Prostate gland (tissue), 2 donors: ENCODE measurements at regions not wholly inside any gene's neighbourhood (a gene's known extent, or its start where the extent isn't known, plus 50 kb on each side); places are given as distances from the start of the nearest gene placed in this dataset.

ENCODE experiments used
- DNase-seq: peaks from one replicate; pipeline ENCODE4 v3.0.0-alpha.2; 2019; ENCODE audit warnings: low spot score
- H3K27ac ChIP-seq, 2 donors: fragments of 200-600 bp; sonication (generic); 2 replicates each; pipeline ENCODE4 v1.5.1; 2017 to 2019
- H3K27me3 ChIP-seq: fragments of 200-600 bp; sonication (generic); replicated peaks from 2 replicates; pipeline ENCODE4 v1.5.1; 2019; ENCODE audit not compliant: insufficient read depth
- H3K36me3 ChIP-seq, 2 donors: fragments of 200-600 bp; sonication (generic); 1 replicate in 1 of 2; 2 replicates in 1 of 2; pipeline versions ENCODE4 v1.5.1 to v1.8.1; 2017 to 2019
- H3K4me1 ChIP-seq: fragments of 200-600 bp; sonication (generic); replicated peaks from 2 replicates; pipeline ENCODE4 v1.5.1; 2019
- H3K4me3 ChIP-seq, 2 donors: fragments of 200-600 bp; sonication (generic); 2 replicates each; pipeline ENCODE4 v1.5.1; 2017 to 2019
- H3K9me3 ChIP-seq: fragments of 200-600 bp; sonication (generic); 2 replicates; pipeline ENCODE4 v1.5.1; 2017
- POLR2A ChIP-seq: fragments of 450-650 bp; IDR thresholded peaks from one replicate; pipeline ENCODE4 v1.6.1; 2016; ENCODE audit warnings: antibody characterized with exemption, mild to moderate bottlenecking
- POLR2AphosphoS5 ChIP-seq: sonication (generic); formaldehyde crosslinking; IDR thresholded peaks from one replicate; pipeline ENCODE4 v1.6.1; 2017; ENCODE audit warnings: antibody characterized with exemption
- WGBS: methylation state at CpG from one replicate; pipeline ENCODE4 v1.1.5; 2018; 5-methylcytosine and 5-hydroxymethylcytosine counted together
- intact Hi-C: fragments of 100-400 bp; cut with DNase I; formaldehyde crosslinking; loops from one replicate; pipeline ENCODE4 v1.14.2; 2022
- TF ChIP-seq, protein P1 (sequence below), 4 experiments: fragments of 200-600 bp in 2 of 4; fragments of 450-650 bp in 2 of 4; sonication (generic) in 2 of 4; IDR thresholded peaks; 1 replicate in 3 of 4; 2 replicates in 1 of 4; pipeline ENCODE4 v1.5.1; 2016 to 2019; ENCODE audit warnings: antibody characterized with exemption in 4 of 4, mild to moderate bottlenecking in 2 of 4, moderate library complexity in 2 of 4

DNA sequence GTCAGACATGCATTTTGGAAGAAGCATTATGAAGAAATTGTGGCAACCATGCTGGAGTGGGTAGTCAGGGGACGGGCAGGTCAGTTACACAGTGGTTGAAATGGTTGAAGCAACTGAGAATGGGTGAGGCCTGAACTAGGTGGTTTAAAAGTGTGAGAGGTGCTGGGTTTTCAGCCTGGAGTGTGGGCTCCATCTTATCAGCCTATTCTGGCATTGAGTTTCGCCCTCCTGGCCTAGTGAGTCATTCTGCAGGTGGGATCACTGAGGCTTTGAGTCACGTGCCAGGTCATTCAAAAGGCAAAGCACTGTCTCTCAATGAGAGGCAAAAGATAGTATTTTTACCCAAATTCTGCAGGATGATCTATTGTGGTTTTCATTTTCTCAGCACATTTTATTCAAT lies 181.9 kb upstream of the CHD6 start:
- DNase-seq = no peak
- Histone ChIP-seq H3K4me3 (no peak overlapping the region), H3K36me3 (no peaks in the 10 kb centered on the region), H3K4me1 (no peaks in the 10 kb centered on the region), H3K27me3 (no peaks in the 10 kb centered on the region), H3K9me3 (no peaks in the 10 kb centered on the region), H3K27ac (no peak overlapping the region)
- intact Hi-C loops = no loop called here
- 78% methylated on average over 3 of the region's 3 CpGs for WGBS
- TF ChIP-seq, protein P1, sequence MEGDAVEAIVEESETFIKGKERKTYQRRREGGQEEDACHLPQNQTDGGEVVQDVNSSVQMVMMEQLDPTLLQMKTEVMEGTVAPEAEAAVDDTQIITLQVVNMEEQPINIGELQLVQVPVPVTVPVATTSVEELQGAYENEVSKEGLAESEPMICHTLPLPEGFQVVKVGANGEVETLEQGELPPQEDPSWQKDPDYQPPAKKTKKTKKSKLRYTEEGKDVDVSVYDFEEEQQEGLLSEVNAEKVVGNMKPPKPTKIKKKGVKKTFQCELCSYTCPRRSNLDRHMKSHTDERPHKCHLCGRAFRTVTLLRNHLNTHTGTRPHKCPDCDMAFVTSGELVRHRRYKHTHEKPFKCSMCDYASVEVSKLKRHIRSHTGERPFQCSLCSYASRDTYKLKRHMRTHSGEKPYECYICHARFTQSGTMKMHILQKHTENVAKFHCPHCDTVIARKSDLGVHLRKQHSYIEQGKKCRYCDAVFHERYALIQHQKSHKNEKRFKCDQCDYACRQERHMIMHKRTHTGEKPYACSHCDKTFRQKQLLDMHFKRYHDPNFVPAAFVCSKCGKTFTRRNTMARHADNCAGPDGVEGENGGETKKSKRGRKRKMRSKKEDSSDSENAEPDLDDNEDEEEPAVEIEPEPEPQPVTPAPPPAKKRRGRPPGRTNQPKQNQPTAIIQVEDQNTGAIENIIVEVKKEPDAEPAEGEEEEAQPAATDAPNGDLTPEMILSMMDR (IDR thresholded peaks at IDR 0.05) = no peak
- TF ChIP-seq POLR2AphosphoS5 (no peak), POLR2A (no peak)

GRCh38 chr20:41798930-41799502 lies 180.8 kb upstream of the CHD6 start:
- TF ChIP-seq, protein P1 (IDR thresholded peaks at IDR 0.05) = no peak
- no peak for TF ChIP-seq POLR2AphosphoS5
- no peak for TF ChIP-seq POLR2A
- Histone ChIP-seq H3K36me3 (no peaks in the 10 kb centered on the region), H3K9me3 (no peaks in the 10 kb centered on the region), H3K27me3 (no peaks in the 10 kb centered on the region), H3K4me1 (no peaks in the 10 kb centered on the region), H3K27ac (no peak overlapping the region), H3K4me3 (no peak overlapping the region)
- 69% methylated on average over 3 of the region's 3 CpGs for WGBS
- intact Hi-C loops = no loop called here
- DNase-seq = no peak

GRCh38 chr20:41786158-41786557 lies 168.0 kb upstream of the CHD6 start:
- TF ChIP-seq POLR2AphosphoS5 (no peak), POLR2A (no peak)
- TF ChIP-seq, protein P1 (IDR thresholded peaks at IDR 0.05) = no peak
- H3K27me3 ChIP-seq = no peaks in the 10 kb centered on the region
- no peaks in the 10 kb centered on the region for H3K36me3 ChIP-seq
- intact Hi-C loops = no loop called here
- no peak overlapping the region for H3K27ac ChIP-seq
- no peaks in the 10 kb centered on the region for H3K4me1 ChIP-seq
- 49% methylated on average over 4 of the region's 4 CpGs for WGBS
- DNase-seq = no peak
- H3K4me3 ChIP-seq = no peak overlapping the region
- H3K9me3 ChIP-seq = no peaks in the 10 kb centered on the region

- H3K27me3 ChIP-seq = no peaks in the 10 kb centered on the region
- no peak for DNase-seq
- intact Hi-C loops = no loop called here
- H3K27ac ChIP-seq = no peak overlapping the region
- H3K4me3 ChIP-seq = no peak overlapping the region
- TF ChIP-seq, protein P1 (IDR thresholded peaks at IDR 0.05) = no peak
- TF ChIP-seq POLR2AphosphoS5 = no peak
- TF ChIP-seq POLR2A = no peak
- no peaks in the 10 kb centered on the region for H3K36me3 ChIP-seq
- no peaks in the 10 kb centered on the region for H3K9me3 ChIP-seq
- no peaks in the 10 kb centered on the region for H3K4me1 ChIP-seq
- 26% methylated on average over 5 of the region's 5 CpGs for WGBS
Measured at GRCh38 chr20:41784209-41784958, 166.2 kb upstream of the CHD6 start.
